M059J (cell line): ENCODE measurements at regions not wholly inside any gene's neighbourhood (a gene's known extent, or its start where the extent isn't known, plus 50 kb on each side); places are given as distances from the start of the nearest gene placed in this dataset.

Experiments used
- DNase-seq: peaks from one replicate; pipeline ENCODE4 v3.0.0-alpha.2; 2012; ENCODE audit warnings: low read depth

GRCh38 chr5:136689552-136689951, 324.2 kb upstream of the TRPC7 start:
- no peak for DNase-seq

GRCh38 chr5:136686192-136686872, 321.0 kb upstream of the TRPC7 start:
- peak; percentile 87 for DNase-seq

GRCh38 chr5:136682986-136683385, 317.6 kb upstream of the TRPC7 start:
- no peak for DNase-seq

GRCh38 chr5:136679233-136679632, 313.9 kb upstream of the TRPC7 start:
- no peak for DNase-seq

- DNase-seq = peak; percentile 41
These were observed 311.9 kb upstream of the TRPC7 start for GRCh38 chr5:136677217-136677616.

- DNase-seq = no peak
These were observed 311.3 kb upstream of the TRPC7 start for GRCh38 chr5:136676685-136677084.

GRCh38 chr5:136675769-136676168, 310.4 kb upstream of the TRPC7 start:
- DNase-seq = no peak

GRCh38 chr5:136674178-136674577, 308.8 kb upstream of the TRPC7 start:
- DNase-seq = no peak

- DNase-seq = no peak
These were observed 302.4 kb upstream of the TRPC7 start for GRCh38 chr5:136667789-136668188.

GRCh38 chr5:136666970-136667620, 301.8 kb upstream of the TRPC7 start:
- DNase-seq = no peak

GRCh38 chr5:136665331-136665730, 300.0 kb upstream of the TRPC7 start:
- no peak for DNase-seq

- no peak for DNase-seq
These were observed 295.7 kb upstream of the TRPC7 start for GRCh38 chr5:136661026-136661425.

GRCh38 chr5:136656811-136657210, 291.5 kb upstream of the TRPC7 start:
- peak; percentile 62 for DNase-seq

- DNase-seq = peak; percentile 88
These were observed 290.1 kb upstream of the TRPC7 start for GRCh38 chr5:136655468-136655867.

- no peak for DNase-seq
These were observed 281.6 kb upstream of the TRPC7 start for GRCh38 chr5:136646915-136647314.

- no peak for DNase-seq
These were observed 277.6 kb upstream of the TRPC7 start for GRCh38 chr5:136642976-136643375.

GRCh38 chr5:136639616-136640015, 274.3 kb upstream of the TRPC7 start:
- no peak for DNase-seq

- peak; percentile 50 for DNase-seq
These were observed 272.7 kb upstream of the TRPC7 start for GRCh38 chr5:136638084-136638483.

- no peak for DNase-seq
These were observed 270.7 kb upstream of the TRPC7 start for GRCh38 chr5:136636001-136636400.

- DNase-seq = peak; percentile 83
These were observed 265.8 kb upstream of the TRPC7 start for GRCh38 chr5:136631186-136631585.

- DNase-seq = peak; percentile 90
These were observed 263.9 kb upstream of the TRPC7 start for GRCh38 chr5:136629125-136629792.

- no peak for DNase-seq
These were observed 261.2 kb upstream of the TRPC7 start for GRCh38 chr5:136626531-136626930.

GRCh38 chr5:136622747-136623146, 257.4 kb upstream of the TRPC7 start:
- no peak for DNase-seq
